ENCODE measurements at regions not wholly inside any gene's neighbourhood (a gene's known extent, or its start where the extent isn't known, plus 50 kb on each side); places are given as distances from the start of the nearest gene placed in this dataset.

- Histone ChIP-seq H3K27ac (no peak overlapping the region), H3K4me3 (no peak overlapping the region)
- no peak for DNase-seq (ENCODE audit: low spot score)
- no peak for TF ChIP-seq CTCF (IDR thresholded peaks at IDR 0.05)
Observed at GRCh38 chr7:25964483-25964991, 187.5 kb upstream of the NFE2L3 start.

- no peak overlapping the region for H3K27ac ChIP-seq
- no peak for TF ChIP-seq CTCF (IDR thresholded peaks at IDR 0.05)
- DNase-seq (ENCODE audit: low spot score), result no peak
- no peak overlapping the region for H3K4me3 ChIP-seq
Observed at GRCh38 chr7:25965405-25966123, 186.4 kb upstream of the NFE2L3 start.

- DNase-seq (ENCODE audit: low spot score), result no peak
- TF ChIP-seq CTCF (IDR thresholded peaks at IDR 0.05), result no peak
- Histone ChIP-seq H3K27ac (no peak overlapping the region), H3K4me3 (no peak overlapping the region)
Observed at GRCh38 chr7:25966469-25966868, 185.5 kb upstream of the NFE2L3 start.

- Histone ChIP-seq H3K4me3 (no peak overlapping the region), H3K27ac (no peak overlapping the region)
- no peak for TF ChIP-seq CTCF (IDR thresholded peaks at IDR 0.05)
- no peak for DNase-seq (ENCODE audit: low spot score)
Observed at GRCh38 chr7:25967278-25968204, 184.5 kb upstream of the NFE2L3 start.

- no peak for TF ChIP-seq CTCF (IDR thresholded peaks at IDR 0.05)
- no peak overlapping the region for H3K4me3 ChIP-seq
- no peak for DNase-seq (ENCODE audit: low spot score)
- no peak overlapping the region for H3K27ac ChIP-seq
Observed at GRCh38 chr7:25968205-25968993, 183.6 kb upstream of the NFE2L3 start.

- no peak overlapping the region for H3K4me3 ChIP-seq
- TF ChIP-seq CTCF (IDR thresholded peaks at IDR 0.05), result no peak
- H3K27ac ChIP-seq, result no peak overlapping the region
- DNase-seq (ENCODE audit: low spot score), result no peak
Observed at GRCh38 chr7:25970356-25970755, 181.6 kb upstream of the NFE2L3 start.
